ENCODE measurements at regions not wholly inside any gene's neighbourhood (a gene's known extent, or its start where the extent isn't known, plus 50 kb on each side); places are given as distances from the start of the nearest gene placed in this dataset.

GRCh38 chr4:138078751-138079520 is 163.2 kb downstream of the SLC7A11 start:
- intact Hi-C loops (cut with micrococcal nuclease), result no loop called here
- Histone ChIP-seq H3K79me1 (ENCODE audit: low read depth in 1 of 2, low read length in 2 of 2) (no peaks in the 10 kb centered on the region), H3K27me3 (ENCODE audit: control insufficient read depth, insufficient read depth, low read length) (no peaks in the 10 kb centered on the region), H2BK120ac (ENCODE audit: low read depth, low read length) (no peak overlapping the region), H3K36me3 (ENCODE audit: control insufficient read depth, insufficient read depth, low read length) (no peaks in the 10 kb centered on the region), H2BK15ac (ENCODE audit: low read depth, low read length) (no peak overlapping the region), H3K14ac (replicated peaks; ENCODE audit: low read depth, low read length) (no peak overlapping the region), H3K56ac (ENCODE audit: extremely low read depth, insufficient read depth, low read length) (no peak overlapping the region), H3K4me3 (ENCODE audit: insufficient read depth, low read depth, low read length) (no peak overlapping the region), H4K5ac (ENCODE audit: low read depth, low read length) (no peak overlapping the region), H2BK5ac (ENCODE audit: low read depth, low read length, poor library complexity, severe bottlenecking) (no peak overlapping the region), H4K20me1 (ENCODE audit: insufficient read depth, low read length) (no peaks in the 10 kb centered on the region), H2AK5ac (ENCODE audit: low read depth, low read length) (no peak overlapping the region), H4K8ac (ENCODE audit: low read depth in 2 of 2, low read length in 2 of 2) (no peak overlapping the region), H3K9me1 (ENCODE audit: insufficient read depth, low read length) (no peaks in the 10 kb centered on the region), H3K4ac (ENCODE audit: low read depth, low read length) (no peak overlapping the region), H3K18ac (ENCODE audit: low read depth, low read length) (no peak overlapping the region), H3K9ac (ENCODE audit: low read depth, low read length) (no peak overlapping the region), H2BK20ac (ENCODE audit: low read depth, low read length) (no peak overlapping the region), H3K9me3 (ENCODE audit: control insufficient read depth, insufficient read depth, low read length) (no peaks in the 10 kb centered on the region), H3K23ac (ENCODE audit: low read depth, low read length) (no peak overlapping the region), H4K91ac (ENCODE audit: insufficient read depth, low read depth, low read length) (no peak overlapping the region), H2AK9ac (replicated peaks; ENCODE audit: low read depth, low read length, poor library complexity) (no peak overlapping the region), H3K4me1 (ENCODE audit: control insufficient read depth, insufficient read depth, low read length) (no peaks in the 10 kb centered on the region), H3K4me2 (ENCODE audit: low read depth, low read length) (no peak overlapping the region), H2AFZ (replicated peaks; ENCODE audit: low read length, poor library complexity) (no peak overlapping the region), H3K27ac (ENCODE audit: insufficient read depth, low read length) (no peak overlapping the region)
- DNase-seq, result no peak
- in situ Hi-C loops (cut with MboI; ENCODE audit: low sequenced_read_pairs), result no loop called here
- no TSS peak for BruUV-seq (replicated peaks)
- TF ChIP-seq CHD1 (IDR thresholded peaks at IDR 0.05; ENCODE audit: low read depth, low read length), result no peak
- TF ChIP-seq CEBPB (IDR thresholded peaks at IDR 0.05; ENCODE audit: low read depth, low read length), result no peak
- TF ChIP-seq, protein P1, sequence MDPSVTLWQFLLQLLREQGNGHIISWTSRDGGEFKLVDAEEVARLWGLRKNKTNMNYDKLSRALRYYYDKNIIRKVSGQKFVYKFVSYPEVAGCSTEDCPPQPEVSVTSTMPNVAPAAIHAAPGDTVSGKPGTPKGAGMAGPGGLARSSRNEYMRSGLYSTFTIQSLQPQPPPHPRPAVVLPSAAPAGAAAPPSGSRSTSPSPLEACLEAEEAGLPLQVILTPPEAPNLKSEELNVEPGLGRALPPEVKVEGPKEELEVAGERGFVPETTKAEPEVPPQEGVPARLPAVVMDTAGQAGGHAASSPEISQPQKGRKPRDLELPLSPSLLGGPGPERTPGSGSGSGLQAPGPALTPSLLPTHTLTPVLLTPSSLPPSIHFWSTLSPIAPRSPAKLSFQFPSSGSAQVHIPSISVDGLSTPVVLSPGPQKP (IDR thresholded peaks at IDR 0.05; ENCODE audit: borderline replicate concordance, low read depth, low read length), result no peak
- TF ChIP-seq MAFK (IDR thresholded peaks at IDR 0.05; ENCODE audit: low read depth, low read length), result no peak
- TF ChIP-seq USF2 (IDR thresholded peaks at IDR 0.05; ENCODE audit: low read depth, low read length), result no peak
- no peak for TF ChIP-seq POLR2A (IDR thresholded peaks at IDR 0.05; ENCODE audit: low read depth, low read length)
- TF ChIP-seq RCOR1 (IDR thresholded peaks at IDR 0.05; ENCODE audit: insufficient replicate concordance, low read length), result no peak
- TF ChIP-seq MXI1 (IDR thresholded peaks at IDR 0.05; ENCODE audit: borderline replicate concordance, low read depth, low read length), result no peak
- no peak for TF ChIP-seq RAD21 (IDR thresholded peaks at IDR 0.05; ENCODE audit: low read length)
- TF ChIP-seq NFE2L2 (IDR thresholded peaks at IDR 0.05; ENCODE audit: low read depth, low read length), result no peak
- TF ChIP-seq RFX5 (IDR thresholded peaks at IDR 0.05; ENCODE audit: low read depth, low read length), result no peak
- no peak for TF ChIP-seq MAZ (IDR thresholded peaks at IDR 0.05; ENCODE audit: borderline replicate concordance, low read depth, low read length)
- TF ChIP-seq, protein P2, sequence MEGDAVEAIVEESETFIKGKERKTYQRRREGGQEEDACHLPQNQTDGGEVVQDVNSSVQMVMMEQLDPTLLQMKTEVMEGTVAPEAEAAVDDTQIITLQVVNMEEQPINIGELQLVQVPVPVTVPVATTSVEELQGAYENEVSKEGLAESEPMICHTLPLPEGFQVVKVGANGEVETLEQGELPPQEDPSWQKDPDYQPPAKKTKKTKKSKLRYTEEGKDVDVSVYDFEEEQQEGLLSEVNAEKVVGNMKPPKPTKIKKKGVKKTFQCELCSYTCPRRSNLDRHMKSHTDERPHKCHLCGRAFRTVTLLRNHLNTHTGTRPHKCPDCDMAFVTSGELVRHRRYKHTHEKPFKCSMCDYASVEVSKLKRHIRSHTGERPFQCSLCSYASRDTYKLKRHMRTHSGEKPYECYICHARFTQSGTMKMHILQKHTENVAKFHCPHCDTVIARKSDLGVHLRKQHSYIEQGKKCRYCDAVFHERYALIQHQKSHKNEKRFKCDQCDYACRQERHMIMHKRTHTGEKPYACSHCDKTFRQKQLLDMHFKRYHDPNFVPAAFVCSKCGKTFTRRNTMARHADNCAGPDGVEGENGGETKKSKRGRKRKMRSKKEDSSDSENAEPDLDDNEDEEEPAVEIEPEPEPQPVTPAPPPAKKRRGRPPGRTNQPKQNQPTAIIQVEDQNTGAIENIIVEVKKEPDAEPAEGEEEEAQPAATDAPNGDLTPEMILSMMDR (conservative IDR thresholded peaks at IDR 0.05; ENCODE audit: low read depth, low read length), result no peak
- no peak for TF ChIP-seq SMC3 (IDR thresholded peaks at IDR 0.05; ENCODE audit: low read depth, low read length)
- no peak for TF ChIP-seq FOS (IDR thresholded peaks at IDR 0.05; ENCODE audit: low read depth, low read length)
- TF ChIP-seq BHLHE40 (IDR thresholded peaks at IDR 0.05; ENCODE audit: low read depth, low read length), result no peak
- CTCF ChIA-PET, result no interaction called here
- POLR2A ChIA-PET (ENCODE audit: unreplicated experiment), result no interaction called here
- no peak for ATAC-seq (ENCODE audit: low read depth)
- WGBS, 2 experiments (ENCODE audit: extremely low coverage in 2 of 2, insufficient read length in 1 of 2), result 40% methylated on average over 1 of the region's 4 CpGs; no CpG with 5 or more reads in 1 of the 2 experiments
- dilution Hi-C loops (cut with HindIII; ENCODE audit: low sequenced_read_pairs, unreplicated experiment), result no loop called here

Measured in IMR-90 (cell line).